ENCODE measurements at regions not wholly inside any gene's neighbourhood (a gene's known extent, or its start where the extent isn't known, plus 50 kb on each side); places are given as distances from the start of the nearest gene placed in this dataset.

- dilution Hi-C loops (cut with MboI; ENCODE audit: extremely low pct_ligation_motif_present, low sequenced_read_pairs), result no loop called here
- no peak overlapping the region for H3K9ac ChIP-seq (ENCODE audit: control insufficient read depth, extremely low read depth, insufficient read depth, low read length)
- no peak overlapping the region for H3K4me2 ChIP-seq (ENCODE audit: control insufficient read depth, extremely low read depth, insufficient read depth, low read depth, low read length)
- no peaks in the 10 kb centered on the region for H4K20me1 ChIP-seq (ENCODE audit: control insufficient read depth, extremely low read depth, insufficient read depth, low read length)
- H3K36me3 ChIP-seq (ENCODE audit: control insufficient read depth in 2 of 2, extremely low read depth in 1 of 2, insufficient read depth in 2 of 2, low read length in 2 of 2), result no peaks in the 10 kb centered on the region
- H3K4me3 ChIP-seq (ENCODE audit: control insufficient read depth in 2 of 3, extremely low read depth in 1 of 3, insufficient read depth in 2 of 3, low read depth in 1 of 3, low read length in 3 of 3), result no peak overlapping the region
- no peaks in the 10 kb centered on the region for H3K4me1 ChIP-seq (ENCODE audit: control insufficient read depth, extremely low read depth, insufficient read depth, low read length)
- FAIRE-seq, result no peak
- TF ChIP-seq CTCF (optimal IDR thresholded peaks at IDR 0.05 in 1 of 3, IDR thresholded peaks at IDR 0.05 in 1 of 3, conservative IDR thresholded peaks at IDR 0.05 in 1 of 3; ENCODE audit: extremely low read depth in 1 of 3, insufficient read depth in 2 of 3, low read length in 3 of 3) (no peak), EZH2 (IDR thresholded peaks at IDR 0.05; ENCODE audit: low read length) (no peak)
- no peaks in the 10 kb centered on the region for H3K27me3 ChIP-seq (ENCODE audit: control insufficient read depth, extremely low read depth, insufficient read depth, low read length)
- H3K9me1 ChIP-seq (ENCODE audit: control insufficient read depth, extremely low read depth, insufficient read depth, low read length), result no peaks in the 10 kb centered on the region
- no peak for DNase-seq (ENCODE audit: low read depth, low spot score)
- H3K27ac ChIP-seq (ENCODE audit: control insufficient read depth, insufficient read depth, low read length), result no peak overlapping the region
- no peaks in the 10 kb centered on the region for H3K9me3 ChIP-seq (ENCODE audit: control insufficient read depth, low read depth, low read length)
- H2AFZ ChIP-seq (ENCODE audit: control insufficient read depth, low read length), result no peak overlapping the region
- no peaks in the 10 kb centered on the region for H3K79me2 ChIP-seq (ENCODE audit: control insufficient read depth, insufficient read depth, low read length)
Observed at GRCh38 chr10:4280461-4281189, 495.6 kb upstream of the KLF6 start.

GRCh38 chr10:4279655-4280054, 494.6 kb upstream of the KLF6 start:
- Histone ChIP-seq H3K4me2 (ENCODE audit: control insufficient read depth, extremely low read depth, insufficient read depth, low read depth, low read length) (no peak overlapping the region), H3K9me3 (ENCODE audit: control insufficient read depth, low read depth, low read length) (no peaks in the 10 kb centered on the region), H3K4me1 (ENCODE audit: control insufficient read depth, extremely low read depth, insufficient read depth, low read length) (no peaks in the 10 kb centered on the region), H3K9me1 (ENCODE audit: control insufficient read depth, extremely low read depth, insufficient read depth, low read length) (no peaks in the 10 kb centered on the region), H3K9ac (ENCODE audit: control insufficient read depth, extremely low read depth, insufficient read depth, low read length) (no peak overlapping the region), H3K27ac (ENCODE audit: control insufficient read depth, insufficient read depth, low read length) (no peak overlapping the region), H3K79me2 (ENCODE audit: control insufficient read depth, insufficient read depth, low read length) (no peaks in the 10 kb centered on the region), H2AFZ (ENCODE audit: control insufficient read depth, low read length) (no peak overlapping the region), H3K4me3 (ENCODE audit: control insufficient read depth in 2 of 3, extremely low read depth in 1 of 3, insufficient read depth in 2 of 3, low read depth in 1 of 3, low read length in 3 of 3) (no peak overlapping the region), H3K36me3 (ENCODE audit: control insufficient read depth in 2 of 2, extremely low read depth in 1 of 2, insufficient read depth in 2 of 2, low read length in 2 of 2) (no peaks in the 10 kb centered on the region), H4K20me1 (ENCODE audit: control insufficient read depth, extremely low read depth, insufficient read depth, low read length) (no peaks in the 10 kb centered on the region), H3K27me3 (ENCODE audit: control insufficient read depth, extremely low read depth, insufficient read depth, low read length) (no peaks in the 10 kb centered on the region)
- dilution Hi-C loops (cut with MboI; ENCODE audit: extremely low pct_ligation_motif_present, low sequenced_read_pairs), result no loop called here
- FAIRE-seq, result no peak
- no peak for TF ChIP-seq EZH2 (IDR thresholded peaks at IDR 0.05; ENCODE audit: low read length)
- TF ChIP-seq CTCF (optimal IDR thresholded peaks at IDR 0.05 in 1 of 3, IDR thresholded peaks at IDR 0.05 in 1 of 3, conservative IDR thresholded peaks at IDR 0.05 in 1 of 3; ENCODE audit: extremely low read depth in 1 of 3, insufficient read depth in 2 of 3, low read length in 3 of 3), result no peak
- no peak for DNase-seq (ENCODE audit: low read depth, low spot score)

Data from keratinocyte (primary cell).